Fibroblast of lung (primary cell): ENCODE measurements at regions not wholly inside any gene's neighbourhood (a gene's known extent, or its start where the extent isn't known, plus 50 kb on each side); places are given as distances from the start of the nearest gene placed in this dataset.

Experiments
- DNase-seq, 2 donors: peaks; one replicate each; pipeline versions ENCODE4 v3.0.0 to v3.0.0-alpha.2; 2010; ENCODE audit warnings: low read depth in 2 of 2
- H2AFZ ChIP-seq: 2 replicates; pipeline ENCODE4 v1.5.1; 2012; ENCODE audit warnings: low read length, control low read depth, inconsistent platforms
- H3K27ac ChIP-seq: 2 replicates; pipeline ENCODE4 v1.5.1; 2011; ENCODE audit warnings: low read length, control low read depth; ENCODE audit not compliant: insufficient read depth
- H3K27me3 ChIP-seq: 2 replicates; pipeline ENCODE4 v1.5.1; 2011; ENCODE audit warnings: mild to moderate bottlenecking, low read length; ENCODE audit not compliant: control insufficient read depth, insufficient read depth
- H3K36me3 ChIP-seq: 2 replicates; pipeline ENCODE4 v1.5.1; 2011; ENCODE audit warnings: low read length; ENCODE audit not compliant: control insufficient read depth, insufficient read depth
- H3K4me1 ChIP-seq: 2 replicates; pipeline ENCODE4 v1.5.1; 2011; ENCODE audit warnings: low read length; ENCODE audit not compliant: control insufficient read depth, insufficient read depth; ENCODE audit errors: extremely low read depth
- H3K4me2 ChIP-seq: 2 replicates; pipeline ENCODE4 v1.5.1; 2011; ENCODE audit warnings: low read length, control low read depth; ENCODE audit not compliant: insufficient read depth; ENCODE audit errors: extremely low read depth
- H3K4me3 ChIP-seq, 4 experiments: fragments of 200-600 bp in 1 of 4; sonication (generic) in 1 of 4; replicated peaks in 1 of 4; 2 replicates each; pipeline ENCODE4 v1.5.1; 2011 to 2016; ENCODE audit warnings: low read length in 4 of 4, low read depth in 3 of 4, mild to moderate bottlenecking in 3 of 4, control low read depth in 2 of 4, inconsistent platforms in 1 of 4, mixed read lengths in 1 of 4; ENCODE audit not compliant: insufficient read depth in 1 of 4; ENCODE audit errors: control extremely low read depth in 1 of 4
- H3K79me2 ChIP-seq: 2 replicates; pipeline ENCODE4 v1.5.1; 2012; ENCODE audit warnings: mild to moderate bottlenecking, low read length, inconsistent platforms; ENCODE audit not compliant: control insufficient read depth, insufficient read depth
- H3K9ac ChIP-seq: 2 replicates; pipeline ENCODE4 v1.5.1; 2011; ENCODE audit warnings: mild to moderate bottlenecking, low read length, control low read depth; ENCODE audit not compliant: insufficient read depth
- H3K9me3 ChIP-seq: 2 replicates; pipeline ENCODE4 v1.5.1; 2012; ENCODE audit warnings: low read depth, low read length; ENCODE audit not compliant: control insufficient read depth, insufficient read depth
- H4K20me1 ChIP-seq: 2 replicates; pipeline ENCODE4 v1.5.1; 2011; ENCODE audit warnings: low read length; ENCODE audit not compliant: control insufficient read depth, insufficient read depth; ENCODE audit errors: extremely low read depth
- CTCF ChIP-seq, 2 donors: IDR thresholded peaks in 1 of 2; conservative IDR thresholded peaks in 1 of 2; 1 replicate in 1 of 2; 2 replicates in 1 of 2; pipeline ENCODE4 v1.5.1; 2011 to 2012; ENCODE audit warnings: low read length in 2 of 2, control low read depth in 1 of 2, inconsistent platforms in 1 of 2, low read depth in 1 of 2, mild to moderate bottlenecking in 1 of 2
- EZH2 ChIP-seq: IDR thresholded peaks from 2 replicates; pipeline ENCODE4 v1.5.1; 2012; ENCODE audit warnings: low read length, control low read depth, mild to moderate bottlenecking; ENCODE audit errors: missing control alignments

- no peak overlapping the region for H3K9ac ChIP-seq
- no peak for TF ChIP-seq EZH2
- TF ChIP-seq CTCF (conservative IDR thresholded peaks at IDR 0.05 in 1 of 2, IDR thresholded peaks at IDR 0.05 in 1 of 2; ENCODE audit: low read depth in 1 of 2, low read length in 2 of 2) = no peak
- no peaks in the 10 kb centered on the region for H3K36me3 ChIP-seq
- no peaks in the 10 kb centered on the region for H3K79me2 ChIP-seq
- peak in 1 of 2 donors; percentile 62 for DNase-seq
- no peaks in the 10 kb centered on the region for H4K20me1 ChIP-seq
- H3K9me3 ChIP-seq = no peaks in the 10 kb centered on the region
- no peak overlapping the region for H2AFZ ChIP-seq
- H3K4me2 ChIP-seq = no peak overlapping the region
- no peaks in the 10 kb centered on the region for H3K4me1 ChIP-seq
- no peak overlapping the region for H3K4me3 ChIP-seq
- no peak overlapping the region for H3K27ac ChIP-seq
- H3K27me3 ChIP-seq = peaks cover 4% of the 10 kb centered on the region
Observed at GRCh38 chr5:42887575-42887974, 75.9 kb upstream of the SELENOP start.

- H3K79me2 ChIP-seq = no peaks in the 10 kb centered on the region
- H3K27ac ChIP-seq = no peak overlapping the region
- no peak for DNase-seq
- peaks cover 4% of the 10 kb centered on the region for H3K27me3 ChIP-seq
- H3K4me3 ChIP-seq = no peak overlapping the region
- H3K9ac ChIP-seq = no peak overlapping the region
- no peaks in the 10 kb centered on the region for H3K9me3 ChIP-seq
- no peak overlapping the region for H3K4me2 ChIP-seq
- H4K20me1 ChIP-seq = no peaks in the 10 kb centered on the region
- no peaks in the 10 kb centered on the region for H3K4me1 ChIP-seq
- no peak overlapping the region for H2AFZ ChIP-seq
- TF ChIP-seq CTCF (conservative IDR thresholded peaks at IDR 0.05 in 1 of 2, IDR thresholded peaks at IDR 0.05 in 1 of 2; ENCODE audit: low read depth in 1 of 2, low read length in 2 of 2) = no peak
- no peak for TF ChIP-seq EZH2
- H3K36me3 ChIP-seq = no peaks in the 10 kb centered on the region
Observed at GRCh38 chr5:42887097-42887496, 75.4 kb upstream of the SELENOP start.

GRCh38 chr5:42886635-42887034 lies 74.9 kb upstream of the SELENOP start:
- no peak overlapping the region for H3K4me3 ChIP-seq
- H3K4me1 ChIP-seq = no peaks in the 10 kb centered on the region
- no peaks in the 10 kb centered on the region for H4K20me1 ChIP-seq
- no peak overlapping the region for H2AFZ ChIP-seq
- peaks cover 4% of the 10 kb centered on the region for H3K27me3 ChIP-seq
- H3K36me3 ChIP-seq = no peaks in the 10 kb centered on the region
- H3K79me2 ChIP-seq = no peaks in the 10 kb centered on the region
- H3K9me3 ChIP-seq = no peaks in the 10 kb centered on the region
- H3K9ac ChIP-seq = no peak overlapping the region
- H3K4me2 ChIP-seq = no peak overlapping the region
- H3K27ac ChIP-seq = no peak overlapping the region
- TF ChIP-seq CTCF (conservative IDR thresholded peaks at IDR 0.05 in 1 of 2, IDR thresholded peaks at IDR 0.05 in 1 of 2; ENCODE audit: low read depth in 1 of 2, low read length in 2 of 2) (no peak), EZH2 (no peak)
- DNase-seq = no peak
